ENCODE measurements at regions not wholly inside any gene's neighbourhood (a gene's known extent, or its start where the extent isn't known, plus 50 kb on each side); places are given as distances from the start of the nearest gene placed in this dataset.

DNA sequence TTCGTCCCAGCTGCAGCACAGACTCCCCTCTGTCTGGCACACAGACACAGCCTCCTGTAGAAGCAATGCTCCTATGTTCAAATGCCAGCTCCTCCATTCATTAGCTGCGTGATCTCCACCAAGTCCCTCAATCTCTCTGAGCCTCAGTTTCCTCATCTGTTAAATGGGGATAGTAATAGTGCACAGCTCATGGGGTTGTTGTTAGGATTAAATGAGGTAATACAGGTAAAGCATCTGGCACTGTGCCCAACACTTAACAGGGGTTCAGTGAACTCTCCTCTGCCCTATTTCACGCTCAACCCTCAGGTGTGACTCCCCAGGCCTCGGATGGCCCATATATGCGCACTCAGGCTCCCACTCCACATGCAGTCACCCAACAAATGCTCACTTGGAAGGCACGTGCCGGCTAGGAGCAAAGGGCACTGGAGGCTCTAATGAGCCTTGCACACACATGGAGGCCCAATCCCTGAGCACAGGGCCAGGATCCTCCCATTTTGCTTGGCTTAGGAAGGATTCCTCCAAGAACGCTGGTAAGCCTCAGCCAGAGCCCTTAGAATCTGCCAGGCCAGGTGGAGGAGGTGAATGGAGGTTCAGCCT, 176.0 kb upstream of the LINGO1 start:
- Histone ChIP-seq H3K36me3 (ENCODE audit: control insufficient read depth, insufficient read depth, low read length) (no peaks in the 10 kb centered on the region), H3K27me3 (ENCODE audit: control insufficient read depth, insufficient read depth, low read length) (no peaks in the 10 kb centered on the region), H3K9ac (ENCODE audit: low read depth, low read length) (no peak overlapping the region), H3K27ac (ENCODE audit: low read depth, low read length) (no peak overlapping the region), H3K4me3 (ENCODE audit: low read depth, low read length) (no peak overlapping the region), H3K4me1 (ENCODE audit: control insufficient read depth, insufficient read depth, low read length) (no peaks in the 10 kb centered on the region; the same call in 1 of the 2 replicates), H3K9me3 (ENCODE audit: control insufficient read depth, insufficient read depth, low read length) (no peaks in the 10 kb centered on the region)

DNA sequence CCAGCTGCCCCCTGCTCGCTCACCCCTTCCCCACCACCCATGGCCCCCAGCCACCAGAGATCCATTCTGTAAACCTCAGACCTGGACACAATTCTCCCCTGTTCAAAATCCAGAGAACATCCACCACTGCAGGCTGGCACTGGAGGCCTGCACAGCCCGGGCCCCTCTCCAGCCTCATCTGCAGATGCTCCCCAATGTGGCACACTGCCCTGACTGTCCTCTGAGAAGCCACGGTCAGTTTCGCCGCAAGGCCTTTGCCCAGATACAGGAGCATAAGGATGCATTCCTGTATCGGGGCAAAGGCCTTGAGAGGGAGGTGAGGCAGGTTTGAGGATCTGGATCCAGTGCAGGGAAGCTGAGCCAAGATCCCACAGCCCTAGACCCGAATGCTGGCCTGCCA, 175.4 kb upstream of the LINGO1 start:
- no peak overlapping the region for H3K27ac ChIP-seq (ENCODE audit: low read depth, low read length)
- no peaks in the 10 kb centered on the region for H3K27me3 ChIP-seq (ENCODE audit: control insufficient read depth, insufficient read depth, low read length)
- no peak overlapping the region for H3K9ac ChIP-seq (ENCODE audit: low read depth, low read length)
- no peak overlapping the region for H3K4me3 ChIP-seq (ENCODE audit: low read depth, low read length)
- no peaks in the 10 kb centered on the region for H3K9me3 ChIP-seq (ENCODE audit: control insufficient read depth, insufficient read depth, low read length)
- no peaks in the 10 kb centered on the region; the same call in 1 of the 2 replicates for H3K4me1 ChIP-seq (ENCODE audit: control insufficient read depth, insufficient read depth, low read length)
- no peaks in the 10 kb centered on the region for H3K36me3 ChIP-seq (ENCODE audit: control insufficient read depth, insufficient read depth, low read length)

DNA sequence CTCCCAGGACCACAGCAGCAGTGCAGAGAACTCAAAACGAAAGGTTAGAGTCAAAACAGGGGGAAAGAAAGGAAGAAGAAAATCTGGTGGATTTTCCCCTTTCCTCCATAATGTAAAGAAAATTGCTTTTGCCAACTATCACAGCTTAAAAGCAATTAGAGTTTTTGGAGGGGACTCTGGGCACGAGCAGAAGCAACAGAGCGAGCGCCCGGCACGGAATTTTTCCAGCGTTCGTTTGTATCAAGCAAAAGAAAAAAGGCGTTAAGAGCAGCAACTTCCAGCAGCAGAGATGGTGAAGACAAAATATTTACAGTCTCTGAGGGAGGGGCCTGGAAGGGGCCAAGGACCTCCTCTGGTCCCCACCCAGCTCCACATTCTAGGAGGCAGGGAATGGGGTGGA, 174.9 kb upstream of the LINGO1 start:
- no peaks in the 10 kb centered on the region; the same call in 1 of the 2 replicates for H3K4me1 ChIP-seq (ENCODE audit: control insufficient read depth, insufficient read depth, low read length)
- no peaks in the 10 kb centered on the region for H3K27me3 ChIP-seq (ENCODE audit: control insufficient read depth, insufficient read depth, low read length)
- no peak overlapping the region for H3K9ac ChIP-seq (ENCODE audit: low read depth, low read length)
- H3K36me3 ChIP-seq (ENCODE audit: control insufficient read depth, insufficient read depth, low read length): no peaks in the 10 kb centered on the region
- no peak overlapping the region for H3K4me3 ChIP-seq (ENCODE audit: low read depth, low read length)
- no peaks in the 10 kb centered on the region for H3K9me3 ChIP-seq (ENCODE audit: control insufficient read depth, insufficient read depth, low read length)
- no peak overlapping the region for H3K27ac ChIP-seq (ENCODE audit: low read depth, low read length)

GRCh38 chr15:77807115-77807514, 174.4 kb upstream of the LINGO1 start:
- H3K4me3 ChIP-seq (ENCODE audit: low read depth, low read length): no peak overlapping the region
- H3K9ac ChIP-seq (ENCODE audit: low read depth, low read length): no peak overlapping the region
- no peaks in the 10 kb centered on the region; the same call in 1 of the 2 replicates for H3K4me1 ChIP-seq (ENCODE audit: control insufficient read depth, insufficient read depth, low read length)
- H3K36me3 ChIP-seq (ENCODE audit: control insufficient read depth, insufficient read depth, low read length): no peaks in the 10 kb centered on the region
- H3K9me3 ChIP-seq (ENCODE audit: control insufficient read depth, insufficient read depth, low read length): no peaks in the 10 kb centered on the region
- H3K27me3 ChIP-seq (ENCODE audit: control insufficient read depth, insufficient read depth, low read length): no peaks in the 10 kb centered on the region
- H3K27ac ChIP-seq (ENCODE audit: low read depth, low read length): no peak overlapping the region

DNA sequence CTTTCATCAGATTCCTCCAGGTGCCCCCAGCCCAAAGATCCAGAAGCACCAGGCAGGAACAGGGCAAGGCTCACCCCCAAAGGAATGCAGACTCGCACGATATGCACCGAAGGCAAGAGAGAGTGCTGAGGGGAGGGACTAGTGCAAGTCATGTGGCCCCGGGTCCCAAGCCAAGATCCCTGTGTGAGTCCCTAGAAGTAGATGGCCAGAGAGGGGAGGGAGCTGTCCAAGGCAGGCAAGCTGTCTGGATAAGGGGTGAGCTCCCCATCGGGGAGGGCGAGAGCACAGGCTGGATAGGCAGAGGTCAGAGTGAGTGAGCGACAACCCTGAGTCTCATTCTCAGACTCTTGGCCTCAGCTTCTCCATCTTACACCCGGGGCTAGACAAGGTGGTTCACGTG, 171.5 kb upstream of the LINGO1 start:
- H3K36me3 ChIP-seq (ENCODE audit: control insufficient read depth, insufficient read depth, low read length): no peaks in the 10 kb centered on the region
- H3K4me3 ChIP-seq (ENCODE audit: low read depth, low read length): no peak overlapping the region
- no peak overlapping the region for H3K27ac ChIP-seq (ENCODE audit: low read depth, low read length)
- H3K27me3 ChIP-seq (ENCODE audit: control insufficient read depth, insufficient read depth, low read length): no peaks in the 10 kb centered on the region
- no peaks in the 10 kb centered on the region for H3K9me3 ChIP-seq (ENCODE audit: control insufficient read depth, insufficient read depth, low read length)
- no peak overlapping the region for H3K9ac ChIP-seq (ENCODE audit: low read depth, low read length)
- no peaks in the 10 kb centered on the region for H3K4me1 ChIP-seq (ENCODE audit: control insufficient read depth, insufficient read depth, low read length)

DNA sequence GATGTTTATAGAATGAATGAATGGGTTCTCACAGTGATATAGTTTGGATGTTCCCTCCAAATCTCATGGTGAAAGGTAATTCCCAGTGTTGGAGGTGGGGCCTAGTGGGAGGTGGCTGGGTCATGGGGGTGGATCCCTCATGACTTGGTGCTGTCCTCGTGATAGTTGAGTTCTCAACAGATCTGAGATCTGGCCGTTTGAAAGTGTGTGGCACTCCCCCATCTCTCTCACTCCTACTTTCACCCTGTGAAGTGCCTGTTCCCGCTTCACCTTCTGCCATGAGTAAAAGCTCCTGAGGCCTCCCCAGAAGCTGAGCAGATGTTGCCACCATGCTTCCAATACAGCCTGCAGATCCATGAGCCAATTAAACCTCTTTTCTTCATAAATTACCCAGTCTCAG, 170.8 kb upstream of the LINGO1 start:
- Histone ChIP-seq H3K36me3 (ENCODE audit: control insufficient read depth, insufficient read depth, low read length) (no peaks in the 10 kb centered on the region), H3K27me3 (ENCODE audit: control insufficient read depth, insufficient read depth, low read length) (no peaks in the 10 kb centered on the region), H3K9ac (ENCODE audit: low read depth, low read length) (no peak overlapping the region), H3K4me3 (ENCODE audit: low read depth, low read length) (no peak overlapping the region), H3K27ac (ENCODE audit: low read depth, low read length) (no peak overlapping the region), H3K4me1 (ENCODE audit: control insufficient read depth, insufficient read depth, low read length) (no peaks in the 10 kb centered on the region), H3K9me3 (ENCODE audit: control insufficient read depth, insufficient read depth, low read length) (no peaks in the 10 kb centered on the region)

DNA sequence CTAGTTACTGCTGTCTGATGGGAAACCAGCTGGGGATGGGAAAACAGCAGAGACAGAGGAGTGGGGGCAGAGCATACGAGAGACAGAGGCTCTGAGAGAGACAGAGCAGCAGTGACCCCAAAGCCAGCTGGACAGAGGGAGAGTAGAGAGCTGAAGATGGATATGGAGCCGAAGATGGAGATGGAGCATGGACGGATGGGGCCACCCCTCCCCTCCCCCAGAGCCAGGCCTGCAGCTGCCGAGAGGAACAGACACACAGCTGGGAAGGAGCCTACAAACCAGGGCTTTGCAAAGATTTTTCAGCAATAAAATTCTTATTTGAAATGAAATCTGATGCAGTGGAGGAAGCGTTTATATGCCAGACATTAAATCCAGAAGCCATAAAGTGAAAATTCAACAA, 167.6 kb upstream of the LINGO1 start:
- Histone ChIP-seq H3K4me3 (ENCODE audit: low read depth, low read length) (no peak overlapping the region), H3K36me3 (ENCODE audit: control insufficient read depth, insufficient read depth, low read length) (no peaks in the 10 kb centered on the region), H3K27me3 (ENCODE audit: control insufficient read depth, insufficient read depth, low read length) (no peaks in the 10 kb centered on the region), H3K27ac (ENCODE audit: low read depth, low read length) (no peak overlapping the region), H3K4me1 (ENCODE audit: control insufficient read depth, insufficient read depth, low read length) (no peaks in the 10 kb centered on the region), H3K9ac (ENCODE audit: low read depth, low read length) (no peak overlapping the region), H3K9me3 (ENCODE audit: control insufficient read depth, insufficient read depth, low read length) (no peaks in the 10 kb centered on the region)

DNA sequence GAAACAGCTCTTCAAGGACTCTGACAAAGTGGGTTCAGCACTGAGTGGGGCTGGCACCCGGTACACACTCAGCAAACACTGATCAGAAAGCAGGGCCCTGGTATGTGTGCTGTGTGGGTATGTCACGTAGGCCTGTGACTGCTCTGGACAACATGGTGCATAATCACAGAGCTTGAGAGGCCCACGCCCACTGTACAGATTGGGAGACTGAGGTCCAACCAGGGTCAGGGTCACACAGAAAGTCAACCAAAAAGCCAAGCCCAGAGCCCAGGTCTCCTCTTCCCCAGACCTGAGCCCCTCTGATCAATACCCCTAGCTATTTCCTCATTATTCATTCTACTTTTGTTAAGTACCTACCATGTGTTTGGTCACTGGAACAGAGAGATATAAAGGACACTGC, 166.1 kb upstream of the LINGO1 start:
- Histone ChIP-seq H3K36me3 (ENCODE audit: control insufficient read depth, insufficient read depth, low read length) (no peaks in the 10 kb centered on the region), H3K9me3 (ENCODE audit: control insufficient read depth, insufficient read depth, low read length) (no peaks in the 10 kb centered on the region), H3K4me1 (ENCODE audit: control insufficient read depth, insufficient read depth, low read length) (no peaks in the 10 kb centered on the region), H3K27me3 (ENCODE audit: control insufficient read depth, insufficient read depth, low read length) (no peaks in the 10 kb centered on the region), H3K27ac (ENCODE audit: low read depth, low read length) (no peak overlapping the region), H3K9ac (ENCODE audit: low read depth, low read length) (no peak overlapping the region), H3K4me3 (ENCODE audit: low read depth, low read length) (no peak overlapping the region)

DNA sequence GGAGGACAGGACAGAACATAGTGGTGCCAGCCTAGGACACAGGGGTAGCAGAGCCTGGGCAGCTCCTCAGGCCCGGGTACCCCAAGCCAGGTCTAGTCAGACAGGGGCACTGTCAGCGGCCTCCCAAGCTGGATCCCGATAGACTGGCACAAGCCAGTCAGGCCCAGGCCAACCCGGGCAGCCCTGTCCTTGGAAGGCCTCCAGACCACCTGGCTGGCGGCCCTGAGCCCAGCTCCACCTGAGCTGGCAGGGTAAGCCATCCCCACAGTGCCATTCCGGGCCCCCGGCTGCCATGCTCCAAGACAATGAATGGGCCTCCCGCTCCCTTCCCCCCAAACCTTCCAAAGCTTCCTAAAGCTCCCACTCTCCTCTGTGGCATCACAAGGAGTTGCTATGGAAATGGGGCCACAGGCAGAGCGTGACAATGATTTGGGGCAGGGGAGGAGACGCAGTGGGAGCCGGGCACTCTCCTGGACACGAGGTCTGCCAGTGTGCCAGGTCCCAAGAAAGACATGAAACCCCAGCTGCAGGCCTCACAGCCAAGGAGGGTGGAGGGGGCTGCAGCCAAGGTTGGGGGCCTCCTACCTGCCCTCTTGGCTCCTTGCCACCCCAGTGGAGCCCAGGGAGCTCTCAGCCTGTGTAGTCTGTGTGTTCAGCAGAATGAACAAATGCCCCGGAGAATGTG, 165.6 kb upstream of the LINGO1 start:
- no peaks in the 10 kb centered on the region for H3K27me3 ChIP-seq (ENCODE audit: control insufficient read depth, insufficient read depth, low read length)
- H3K9ac ChIP-seq (ENCODE audit: low read depth, low read length): no peak overlapping the region
- no peaks in the 10 kb centered on the region for H3K9me3 ChIP-seq (ENCODE audit: control insufficient read depth, insufficient read depth, low read length)
- H3K4me3 ChIP-seq (ENCODE audit: low read depth, low read length): no peak overlapping the region
- no peak overlapping the region for H3K27ac ChIP-seq (ENCODE audit: low read depth, low read length)
- H3K4me1 ChIP-seq (ENCODE audit: control insufficient read depth, insufficient read depth, low read length): no peaks in the 10 kb centered on the region
- no peaks in the 10 kb centered on the region for H3K36me3 ChIP-seq (ENCODE audit: control insufficient read depth, insufficient read depth, low read length)

- Histone ChIP-seq H3K9me3 (ENCODE audit: control insufficient read depth, insufficient read depth, low read length) (no peaks in the 10 kb centered on the region), H3K9ac (ENCODE audit: low read depth, low read length) (no peak overlapping the region), H3K36me3 (ENCODE audit: control insufficient read depth, insufficient read depth, low read length) (no peaks in the 10 kb centered on the region), H3K27me3 (ENCODE audit: control insufficient read depth, insufficient read depth, low read length) (no peaks in the 10 kb centered on the region), H3K4me1 (ENCODE audit: control insufficient read depth, insufficient read depth, low read length) (no peaks in the 10 kb centered on the region), H3K27ac (ENCODE audit: low read depth, low read length) (no peak overlapping the region), H3K4me3 (ENCODE audit: low read depth, low read length) (no peak overlapping the region)
These were observed 164.6 kb upstream of the LINGO1 start for GRCh38 chr15:77797270-77797669.

- H3K9me3 ChIP-seq (ENCODE audit: control insufficient read depth, insufficient read depth, low read length): no peaks in the 10 kb centered on the region
- no peaks in the 10 kb centered on the region for H3K36me3 ChIP-seq (ENCODE audit: control insufficient read depth, insufficient read depth, low read length)
- no peak overlapping the region for H3K9ac ChIP-seq (ENCODE audit: low read depth, low read length)
These were observed 163.5 kb upstream of the LINGO1 start for GRCh38 chr15:77796046-77796729.

More at GRCh38 chr15:77796046-77796729, 163.5 kb upstream of the LINGO1 start:
- H3K4me1 ChIP-seq (ENCODE audit: control insufficient read depth, insufficient read depth, low read length): no peaks in the 10 kb centered on the region
- no peaks in the 10 kb centered on the region for H3K27me3 ChIP-seq (ENCODE audit: control insufficient read depth, insufficient read depth, low read length)
- H3K27ac ChIP-seq (ENCODE audit: low read depth, low read length): no peak overlapping the region
- H3K4me3 ChIP-seq (ENCODE audit: low read depth, low read length): no peak overlapping the region

All from HUES48 (cell line).